ENCODE measurements at regions not wholly inside any gene's neighbourhood (a gene's known extent, or its start where the extent isn't known, plus 50 kb on each side); places are given as distances from the start of the nearest gene placed in this dataset.

- no peak for DNase-seq (ENCODE audit: low spot score)
Observed at GRCh38 chr4:137070614-137071013, 461.7 kb downstream of the PCDH18 start.

GRCh38 chr4:137069473-137069872, 462.8 kb downstream of the PCDH18 start:
- DNase-seq (ENCODE audit: low spot score), result no peak

GRCh38 chr4:137067735-137068134, 464.6 kb downstream of the PCDH18 start:
- DNase-seq (ENCODE audit: low spot score), result no peak

GRCh38 chr4:137065311-137065710, 467.0 kb downstream of the PCDH18 start:
- DNase-seq (ENCODE audit: low spot score), result no peak

GRCh38 chr4:137063961-137064360, 468.3 kb downstream of the PCDH18 start:
- no peak for DNase-seq (ENCODE audit: low spot score)

GRCh38 chr4:137043184-137043583, 489.1 kb downstream of the PCDH18 start:
- no peak for DNase-seq (ENCODE audit: low spot score)

- no peak for DNase-seq (ENCODE audit: low spot score)
Observed at GRCh38 chr4:137039370-137039769, 492.9 kb downstream of the PCDH18 start.

- no peak for DNase-seq (ENCODE audit: low spot score)
Observed at GRCh38 chr4:137032222-137032621, 500.1 kb downstream of the PCDH18 start.

GRCh38 chr4:137029026-137029425, 503.3 kb downstream of the PCDH18 start:
- no peak for DNase-seq (ENCODE audit: low spot score)

GRCh38 chr4:137025484-137026059, 506.7 kb downstream of the PCDH18 start:
- no peak for DNase-seq (ENCODE audit: low spot score)

- DNase-seq (ENCODE audit: low spot score), result no peak
Observed at GRCh38 chr4:137015426-137016409, 516.6 kb downstream of the PCDH18 start.

- no peak for DNase-seq (ENCODE audit: low spot score)
Observed at GRCh38 chr4:137000432-137000831, 531.9 kb downstream of the PCDH18 start.

GRCh38 chr4:136992032-136992431, 540.3 kb downstream of the PCDH18 start:
- DNase-seq (ENCODE audit: low spot score), result no peak

- DNase-seq (ENCODE audit: low spot score), result no peak
Observed at GRCh38 chr4:136985683-136986082, 546.6 kb downstream of the PCDH18 start.

GRCh38 chr4:136967069-136967468, 565.2 kb downstream of the PCDH18 start:
- DNase-seq (ENCODE audit: low spot score), result no peak

GRCh38 chr4:136965478-136965877, 566.8 kb downstream of the PCDH18 start:
- no peak for DNase-seq (ENCODE audit: low spot score)

- DNase-seq (ENCODE audit: low spot score), result no peak
Observed at GRCh38 chr4:136962868-136963267, 569.4 kb downstream of the PCDH18 start.

- DNase-seq (ENCODE audit: low spot score), result no peak
Observed at GRCh38 chr4:136946307-136946907, 585.9 kb downstream of the PCDH18 start.

- no peak for DNase-seq (ENCODE audit: low spot score)
Observed at GRCh38 chr4:136939781-136940180, 592.5 kb downstream of the PCDH18 start.

- peak; percentile 7 for DNase-seq (ENCODE audit: low spot score)
Observed at GRCh38 chr4:136935871-136936270, 596.4 kb downstream of the PCDH18 start.

- DNase-seq (ENCODE audit: low spot score), result no peak
Observed at GRCh38 chr4:136935305-136935704, 597.0 kb downstream of the PCDH18 start.

GRCh38 chr4:136934601-136935000, 597.7 kb downstream of the PCDH18 start:
- DNase-seq (ENCODE audit: low spot score), result no peak

- DNase-seq (ENCODE audit: low spot score), result no peak
Observed at GRCh38 chr4:136931781-136932180, 600.5 kb downstream of the PCDH18 start.

All from umbilical cord (tissue), 1 donor.